Activated CD4-positive, alpha-beta T cell treated with anti-CD3 and anti-CD28 coated beads for 36 hours (primary cell): ENCODE measurements at regions not wholly inside any gene's neighbourhood (a gene's known extent, or its start where the extent isn't known, plus 50 kb on each side); places are given as distances from the start of the nearest gene placed in this dataset. TPM values are rescaled to one million over a fixed set of nuclear protein-coding genes. Genes with fewer than 3 reads are reported as not detected.

Source experiments
- microRNA-seq: library from miRNA; unstranded; fragments of <30 nt; microRNA quantifications from one replicate; pipeline ENCODE4 v1.2.0, GENCODE V29; 2021; ENCODE audit warnings: borderline replicate concordance

Small RNA genes lying in the stretch of these regions (microRNA-seq; reads per million reads assigned to microRNA genes)
- gene MIR1261: not detected
- not detected for gene MIR4490
